Caco-2 (cell line): ENCODE measurements at regions not wholly inside any gene's neighbourhood (a gene's known extent, or its start where the extent isn't known, plus 50 kb on each side); places are given as distances from the start of the nearest gene placed in this dataset.

Experiments
- BruUV-seq: library from RNA; stranded (reverse); fragments of 400-500 nt; replicated peaks from 2 replicates; lab custom pipeline; 2021; lab: Mats Ljungman, UMichigan
- CTCF ChIA-PET: fragments of 300-600 bp; sonication (Branson Sonifier 250); formaldehyde crosslinking; loops from one replicate; lab custom pipeline; 2022; ENCODE audit warnings: antibody characterized with exemption; lab: Charles Lee
- POLR2A ChIA-PET: fragments of 300-600 bp; sonication (Branson Sonifier 250); formaldehyde crosslinking; loops from one replicate; lab custom pipeline; 2022; ENCODE audit warnings: antibody characterized with exemption; lab: Charles Lee
- DNase-seq, 2 experiments: peaks; one replicate each; pipeline versions ENCODE4 v3.0.0 to v3.0.0-alpha.2; 2020 to 2022
- H3K27me3 ChIP-seq: replicated peaks from 2 replicates; pipeline ENCODE4 v1.6.0; 2011; ENCODE audit warnings: low read length; ENCODE audit not compliant: control insufficient read depth, insufficient read depth
- H3K36me3 ChIP-seq: 2 replicates; pipeline ENCODE4 v1.5.1; 2011; ENCODE audit warnings: low read length; ENCODE audit not compliant: control insufficient read depth, insufficient read depth
- H3K4me1 ChIP-seq: fragments of 250-450 bp; sonication (Bioruptor Pico); 2 replicates; pipeline ENCODE4 v1.5.1; 2020; ENCODE audit warnings: mild to moderate bottlenecking
- H3K4me3 ChIP-seq: 2 replicates; pipeline ENCODE4 v1.5.1; 2011; ENCODE audit warnings: low read depth, mild to moderate bottlenecking, control low read depth, low read length
- H3K9me3 ChIP-seq: fragments of 250-450 bp; sonication (Bioruptor Pico); 2 replicates; pipeline ENCODE4 v1.5.1; 2020; ENCODE audit warnings: mild to moderate bottlenecking, moderate library complexity
- H3K27ac Mint-ChIP-seq: one replicate; pipeline ENCODE4 v1.8.0; 2022; ENCODE audit warnings: mixed read lengths; ENCODE audit not compliant: unreplicated experiment
- H3K27me3 Mint-ChIP-seq: one replicate; pipeline ENCODE4 v1.8.0; 2022; ENCODE audit warnings: mixed read lengths; ENCODE audit not compliant: insufficient read depth, unreplicated experiment
- H3K36me3 Mint-ChIP-seq: one replicate; pipeline ENCODE4 v1.8.0; 2022; ENCODE audit warnings: mild to moderate bottlenecking, mixed read lengths; ENCODE audit not compliant: insufficient read depth, unreplicated experiment
- H3K4me1 Mint-ChIP-seq: one replicate; pipeline ENCODE4 v1.8.0; 2022; ENCODE audit warnings: low read depth, mixed read lengths; ENCODE audit not compliant: unreplicated experiment
- H3K4me3 Mint-ChIP-seq: one replicate; pipeline ENCODE4 v1.8.0; 2022; ENCODE audit warnings: mild to moderate bottlenecking, moderate library complexity, mixed read lengths; ENCODE audit not compliant: unreplicated experiment
- H3K9me3 Mint-ChIP-seq: one replicate; pipeline ENCODE4 v1.8.0; 2022; ENCODE audit warnings: mixed read lengths; ENCODE audit not compliant: unreplicated experiment
- CTCF ChIP-seq, 2 experiments: fragments of 200-600 bp in 1 of 2; IDR thresholded peaks; 1 replicate in 1 of 2; 2 replicates in 1 of 2; pipeline versions ENCODE4 v1.5.1 to v1.8.0; 2011 to 2022; ENCODE audit warnings: antibody characterized with exemption in 1 of 2, control low read depth in 1 of 2, inconsistent platforms in 1 of 2, low read depth in 1 of 2, low read length in 1 of 2, mild to moderate bottlenecking in 1 of 2, moderate library complexity in 1 of 2; ENCODE audit not compliant: insufficient read depth in 1 of 2, severe bottlenecking in 1 of 2, unreplicated experiment in 1 of 2
- intact Hi-C: fragments of 100-400 bp; cut with micrococcal nuclease; formaldehyde crosslinking; loops from one replicate; pipeline ENCODE4 v1.10.0; 2022; ENCODE audit not compliant: unreplicated experiment

GRCh38 chr3:90062016-90062415, 954.6 kb downstream of the EPHA3 start:
- no peaks in the 10 kb centered on the region for H3K4me1 Mint-ChIP-seq
- ChIA-PET CTCF (no interaction called here), POLR2A (no interaction called here)
- no TSS peak for BruUV-seq
- H3K4me3 ChIP-seq, result no peak overlapping the region
- DNase-seq, result no peak
- no peak overlapping the region for H3K4me3 Mint-ChIP-seq
- no peaks in the 10 kb centered on the region for H3K36me3 Mint-ChIP-seq
- intact Hi-C loops, result no loop called here
- no peak overlapping the region for H3K27ac Mint-ChIP-seq
- no peaks in the 10 kb centered on the region for H3K36me3 ChIP-seq
- H3K4me1 ChIP-seq, result no peaks in the 10 kb centered on the region
- no peaks in the 10 kb centered on the region for H3K27me3 Mint-ChIP-seq
- H3K27me3 ChIP-seq, result no peaks in the 10 kb centered on the region
- H3K9me3 Mint-ChIP-seq, result no peaks in the 10 kb centered on the region
- no peak for TF ChIP-seq CTCF (IDR thresholded peaks at IDR 0.05; ENCODE audit: insufficient read depth in 1 of 2, low read depth in 1 of 2, low read length in 1 of 2, severe bottlenecking in 1 of 2, unreplicated experiment in 1 of 2)
- H3K9me3 ChIP-seq, result no peaks in the 10 kb centered on the region

- no peaks in the 10 kb centered on the region for H3K36me3 ChIP-seq
- CTCF ChIA-PET, result no interaction called here
- no peaks in the 10 kb centered on the region for H3K4me1 Mint-ChIP-seq
- H3K4me1 ChIP-seq, result no peaks in the 10 kb centered on the region
- peaks cover 3% of the 10 kb centered on the region for H3K27me3 Mint-ChIP-seq
- H3K9me3 ChIP-seq, result no peaks in the 10 kb centered on the region
- POLR2A ChIA-PET, result no interaction called here
- no peak overlapping the region for H3K27ac Mint-ChIP-seq
- no peak for TF ChIP-seq CTCF (IDR thresholded peaks at IDR 0.05; ENCODE audit: insufficient read depth in 1 of 2, low read depth in 1 of 2, low read length in 1 of 2, severe bottlenecking in 1 of 2, unreplicated experiment in 1 of 2)
- BruUV-seq, result no TSS peak
- H3K9me3 Mint-ChIP-seq, result no peaks in the 10 kb centered on the region
- H3K4me3 ChIP-seq, result no peak overlapping the region
- H3K36me3 Mint-ChIP-seq, result no peaks in the 10 kb centered on the region
- H3K27me3 ChIP-seq, result no peaks in the 10 kb centered on the region
- no peak overlapping the region for H3K4me3 Mint-ChIP-seq
- DNase-seq, result no peak
- intact Hi-C loops, result no loop called here
Measured at GRCh38 chr3:90062631-90063200, 955.3 kb downstream of the EPHA3 start.

- no peak overlapping the region for H3K4me3 Mint-ChIP-seq
- no peak overlapping the region for H3K27ac Mint-ChIP-seq
- no peak for DNase-seq
- Histone ChIP-seq H3K27me3 (no peaks in the 10 kb centered on the region), H3K36me3 (no peaks in the 10 kb centered on the region), H3K9me3 (no peaks in the 10 kb centered on the region), H3K4me3 (no peak overlapping the region), H3K4me1 (no peaks in the 10 kb centered on the region)
- H3K9me3 Mint-ChIP-seq, result no peaks in the 10 kb centered on the region
- no TSS peak for BruUV-seq
- H3K36me3 Mint-ChIP-seq, result no peaks in the 10 kb centered on the region
- CTCF ChIA-PET, result no interaction called here
- TF ChIP-seq CTCF (IDR thresholded peaks at IDR 0.05; ENCODE audit: insufficient read depth in 1 of 2, low read depth in 1 of 2, low read length in 1 of 2, severe bottlenecking in 1 of 2, unreplicated experiment in 1 of 2), result no peak
- peaks cover 5% of the 10 kb centered on the region for H3K27me3 Mint-ChIP-seq
- intact Hi-C loops, result no loop called here
- H3K4me1 Mint-ChIP-seq, result no peaks in the 10 kb centered on the region
- POLR2A ChIA-PET, result interaction anchor here (0.6 kb wide), 1 partner anchor 68 kb away, joined by 4 read pairs; no protein-coding TSS in a partner anchor
Measured at GRCh38 chr3:90068783-90069182, 961.4 kb downstream of the EPHA3 start.
